ENCODE measurements at regions not wholly inside any gene's neighbourhood (a gene's known extent, or its start where the extent isn't known, plus 50 kb on each side); places are given as distances from the start of the nearest gene placed in this dataset.

GRCh38 chr15:36406366-36406765, 173.1 kb upstream of the CDIN1 start:
- Mint-ChIP-seq H3K27ac (no peak overlapping the region), H3K9me3 (no peaks in the 10 kb centered on the region), H3K4me1 (ENCODE audit: low read depth) (no peaks in the 10 kb centered on the region), H3K36me3 (no peaks in the 10 kb centered on the region), H3K27me3 (no peaks in the 10 kb centered on the region), H3K4me3 (no peak overlapping the region)
- ChIA-PET CTCF (no interaction called here), POLR2A (no interaction called here)
- intact Hi-C loops (cut with micrococcal nuclease), result no loop called here
- no peak for DNase-seq

DNA sequence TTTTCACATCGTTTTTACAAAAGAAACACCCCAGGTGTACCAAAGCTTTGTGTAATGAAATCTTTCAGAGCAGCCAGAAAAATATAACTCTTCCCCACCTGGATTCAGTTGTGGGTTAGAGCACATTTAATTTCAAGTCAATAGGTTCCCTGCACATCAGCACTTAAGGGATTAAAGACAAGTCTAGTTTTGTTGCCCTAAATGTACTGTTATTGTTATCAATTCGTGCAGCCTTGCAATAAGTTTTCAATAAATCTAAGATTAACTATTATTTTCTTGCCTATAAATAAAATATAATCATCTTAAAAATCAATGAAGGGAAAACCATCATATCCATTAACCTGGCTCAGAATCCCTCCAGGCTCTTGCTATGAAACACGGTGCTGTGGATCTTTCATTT, 172.5 kb upstream of the CDIN1 start:
- POLR2A ChIA-PET, result no interaction called here

GRCh38 chr15:36407647-36408046, 171.8 kb upstream of the CDIN1 start:
- DNase-seq, result no peak
- H3K27me3 Mint-ChIP-seq, result no peaks in the 10 kb centered on the region
- H3K27ac Mint-ChIP-seq, result no peak overlapping the region
- H3K36me3 Mint-ChIP-seq, result no peaks in the 10 kb centered on the region
- CTCF ChIA-PET, result no interaction called here
- H3K9me3 Mint-ChIP-seq, result no peaks in the 10 kb centered on the region
- H3K4me1 Mint-ChIP-seq (ENCODE audit: low read depth), result no peaks in the 10 kb centered on the region
- H3K4me3 Mint-ChIP-seq, result no peak overlapping the region
- POLR2A ChIA-PET, result no interaction called here
- intact Hi-C loops (cut with micrococcal nuclease), result no loop called here

More for the DNA sequence above, 172.5 kb upstream of the CDIN1 start:
- Mint-ChIP-seq H3K36me3 (no peaks in the 10 kb centered on the region), H3K4me3 (no peak overlapping the region), H3K27ac (no peak overlapping the region), H3K4me1 (ENCODE audit: low read depth) (no peaks in the 10 kb centered on the region), H3K9me3 (no peaks in the 10 kb centered on the region), H3K27me3 (no peaks in the 10 kb centered on the region)
- CTCF ChIA-PET, result no interaction called here
- DNase-seq, result no peak
- intact Hi-C loops (cut with micrococcal nuclease), result no loop called here

- Mint-ChIP-seq H3K9me3 (no peaks in the 10 kb centered on the region), H3K27me3 (no peaks in the 10 kb centered on the region), H3K27ac (no peak overlapping the region), H3K4me3 (no peak overlapping the region), H3K4me1 (ENCODE audit: low read depth) (no peaks in the 10 kb centered on the region), H3K36me3 (no peaks in the 10 kb centered on the region)
- intact Hi-C loops (cut with micrococcal nuclease), result no loop called here
- no peak for DNase-seq
- ChIA-PET POLR2A (no interaction called here), CTCF (no interaction called here)
These were observed 169.6 kb upstream of the CDIN1 start for GRCh38 chr15:36409819-36410218.

GRCh38 chr15:36414670-36415069, 164.8 kb upstream of the CDIN1 start:
- POLR2A ChIA-PET, result interaction anchor here (0.6 kb wide), 1 partner anchor 17 kb away, joined by 6 read pairs; no protein-coding TSS in a partner anchor
- Mint-ChIP-seq H3K4me1 (ENCODE audit: low read depth) (no peaks in the 10 kb centered on the region), H3K27me3 (no peaks in the 10 kb centered on the region), H3K27ac (no peak overlapping the region), H3K9me3 (no peaks in the 10 kb centered on the region), H3K4me3 (no peak overlapping the region), H3K36me3 (no peaks in the 10 kb centered on the region)
- intact Hi-C loops (cut with micrococcal nuclease), result no loop called here
- CTCF ChIA-PET, result no interaction called here
- DNase-seq, result no peak

GRCh38 chr15:36415643-36416042, 163.8 kb upstream of the CDIN1 start:
- Mint-ChIP-seq H3K27me3 (no peaks in the 10 kb centered on the region), H3K4me3 (no peak overlapping the region), H3K27ac (no peak overlapping the region), H3K4me1 (ENCODE audit: low read depth) (no peaks in the 10 kb centered on the region), H3K9me3 (peaks cover 2% of the 10 kb centered on the region), H3K36me3 (no peaks in the 10 kb centered on the region)
- no peak for DNase-seq
- intact Hi-C loops (cut with micrococcal nuclease), result no loop called here
- POLR2A ChIA-PET, result no interaction called here
- CTCF ChIA-PET, result no interaction called here

- intact Hi-C loops (cut with micrococcal nuclease), result no loop called here
- CTCF ChIA-PET, result no interaction called here
- Mint-ChIP-seq H3K27me3 (no peaks in the 10 kb centered on the region), H3K4me1 (ENCODE audit: low read depth) (no peaks in the 10 kb centered on the region), H3K4me3 (no peak overlapping the region), H3K9me3 (peaks cover 2% of the 10 kb centered on the region), H3K27ac (no peak overlapping the region), H3K36me3 (no peaks in the 10 kb centered on the region)
- POLR2A ChIA-PET, result no interaction called here
- no peak for DNase-seq
These were observed 156.8 kb upstream of the CDIN1 start for GRCh38 chr15:36422631-36423030.

GRCh38 chr15:36426691-36427090, 152.7 kb upstream of the CDIN1 start:
- H3K27me3 Mint-ChIP-seq, result no peaks in the 10 kb centered on the region
- ChIA-PET CTCF (no interaction called here), POLR2A (no interaction called here)
- H3K4me1 Mint-ChIP-seq (ENCODE audit: low read depth), result no peaks in the 10 kb centered on the region
- no peaks in the 10 kb centered on the region for H3K36me3 Mint-ChIP-seq
- no peak overlapping the region for H3K27ac Mint-ChIP-seq
- H3K9me3 Mint-ChIP-seq, result no peaks in the 10 kb centered on the region
- no peak overlapping the region for H3K4me3 Mint-ChIP-seq
- intact Hi-C loops (cut with micrococcal nuclease), result no loop called here
- DNase-seq, result no peak

GRCh38 chr15:36428102-36428845, 151.2 kb upstream of the CDIN1 start:
- no peaks in the 10 kb centered on the region for H3K4me1 Mint-ChIP-seq (ENCODE audit: low read depth)
- no peaks in the 10 kb centered on the region for H3K27me3 Mint-ChIP-seq
- no peaks in the 10 kb centered on the region for H3K36me3 Mint-ChIP-seq
- POLR2A ChIA-PET, result no interaction called here
- CTCF ChIA-PET, result no interaction called here
- H3K4me3 Mint-ChIP-seq, result no peak overlapping the region
- no peak overlapping the region for H3K27ac Mint-ChIP-seq
- intact Hi-C loops (cut with micrococcal nuclease), result no loop called here
- no peaks in the 10 kb centered on the region for H3K9me3 Mint-ChIP-seq
- DNase-seq, result no peak

DNA sequence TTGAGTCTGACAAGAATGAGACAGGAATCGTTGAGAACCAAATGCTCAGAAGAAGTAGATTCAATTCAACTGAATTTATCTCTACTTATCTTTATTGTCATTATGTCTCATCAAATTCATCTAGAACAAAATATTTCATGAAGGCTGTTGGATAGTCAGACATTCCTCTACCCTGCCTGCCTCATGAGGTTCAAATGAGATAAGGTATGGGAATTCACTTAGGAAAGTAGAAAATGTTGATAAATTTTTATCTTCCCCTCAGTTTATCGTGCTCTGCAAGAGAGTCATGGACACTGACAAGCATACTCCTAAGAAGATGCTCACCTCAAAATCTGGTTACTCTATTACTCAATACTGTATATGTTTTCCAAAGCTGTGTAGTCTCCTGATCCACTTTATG, 149.7 kb upstream of the CDIN1 start:
- DNase-seq, result no peak
- POLR2A ChIA-PET, result no interaction called here
- no peaks in the 10 kb centered on the region for H3K36me3 Mint-ChIP-seq
- H3K9me3 Mint-ChIP-seq, result no peaks in the 10 kb centered on the region
- intact Hi-C loops (cut with micrococcal nuclease), result no loop called here
- no peak overlapping the region for H3K4me3 Mint-ChIP-seq
- H3K27me3 Mint-ChIP-seq, result no peaks in the 10 kb centered on the region
- no peaks in the 10 kb centered on the region for H3K4me1 Mint-ChIP-seq (ENCODE audit: low read depth)
- no peak overlapping the region for H3K27ac Mint-ChIP-seq
- CTCF ChIA-PET, result no interaction called here

DNA sequence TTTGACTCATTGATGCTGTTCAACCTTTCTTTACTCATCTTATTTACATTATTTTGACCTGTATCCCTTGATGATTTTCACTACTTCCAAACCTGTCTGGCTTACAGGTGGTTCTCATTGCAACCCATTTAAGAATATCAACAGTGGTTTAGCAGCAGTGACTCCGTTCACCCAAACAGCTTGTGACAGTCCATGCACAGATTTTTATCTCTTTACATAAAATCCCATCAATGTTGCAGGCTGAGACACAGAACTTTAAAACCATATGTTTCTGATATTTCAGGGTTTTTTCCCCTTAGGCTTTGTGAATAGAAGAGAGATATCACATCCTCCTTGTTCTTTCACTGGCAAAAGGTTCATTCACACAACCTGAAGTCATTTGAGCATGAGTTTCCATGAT, 149.1 kb upstream of the CDIN1 start:
- H3K4me3 Mint-ChIP-seq, result no peak overlapping the region
- H3K27ac Mint-ChIP-seq, result no peak overlapping the region
- H3K27me3 Mint-ChIP-seq, result no peaks in the 10 kb centered on the region
- H3K9me3 Mint-ChIP-seq, result no peaks in the 10 kb centered on the region
- no peaks in the 10 kb centered on the region for H3K4me1 Mint-ChIP-seq (ENCODE audit: low read depth)
- H3K36me3 Mint-ChIP-seq, result no peaks in the 10 kb centered on the region
- intact Hi-C loops (cut with micrococcal nuclease), result no loop called here
- POLR2A ChIA-PET, result no interaction called here
- DNase-seq, result no peak
- CTCF ChIA-PET, result no interaction called here

DNA sequence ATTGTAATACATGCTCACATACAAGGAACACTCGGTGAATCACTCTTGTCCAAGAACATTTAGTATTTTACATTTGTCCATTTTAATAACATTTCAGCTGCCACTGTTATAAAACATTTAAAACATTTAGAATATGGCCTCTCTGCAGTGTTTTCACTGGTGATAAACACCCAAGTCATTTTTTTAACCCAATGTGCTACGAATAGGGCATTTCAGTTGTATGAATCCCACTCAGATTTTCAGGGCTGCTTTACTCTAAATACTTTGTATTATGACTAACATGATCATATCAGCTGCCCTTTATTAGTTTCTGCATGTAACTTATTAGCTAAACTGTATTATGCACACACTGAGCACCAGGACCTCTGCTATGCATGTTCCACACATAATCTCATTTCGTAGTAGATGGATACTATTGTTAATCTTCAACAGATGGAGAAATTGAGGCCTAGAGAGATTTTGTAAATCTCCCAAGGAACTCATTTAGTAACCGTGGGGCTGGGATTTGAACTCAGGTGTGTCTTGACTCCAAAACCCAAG, 148.6 kb upstream of the CDIN1 start:
- Mint-ChIP-seq H3K27ac (no peak overlapping the region), H3K4me3 (no peak overlapping the region), H3K9me3 (no peaks in the 10 kb centered on the region), H3K36me3 (no peaks in the 10 kb centered on the region), H3K27me3 (no peaks in the 10 kb centered on the region), H3K4me1 (ENCODE audit: low read depth) (no peaks in the 10 kb centered on the region)
- POLR2A ChIA-PET, result no interaction called here
- intact Hi-C loops (cut with micrococcal nuclease), result no loop called here
- no peak for DNase-seq
- CTCF ChIA-PET, result no interaction called here

DNA sequence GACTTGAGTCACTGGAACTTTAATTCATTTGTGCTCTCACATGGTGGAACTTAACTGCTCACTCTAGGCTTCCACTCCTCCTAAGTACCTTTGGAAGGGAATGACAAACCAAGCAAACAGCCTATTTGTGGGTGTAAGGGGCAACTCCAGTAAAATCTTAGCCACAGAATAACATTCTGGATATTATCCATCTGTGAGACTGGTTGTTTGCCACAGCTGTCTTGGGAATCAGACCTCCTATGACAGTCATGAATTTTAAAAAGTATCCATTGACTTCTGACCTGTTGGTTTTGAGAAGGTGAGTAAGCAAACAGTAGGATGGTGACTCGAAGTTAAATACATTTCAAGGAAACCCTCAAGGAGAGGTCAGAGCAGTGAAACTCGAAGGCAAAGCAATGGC, 147.3 kb upstream of the CDIN1 start:
- Mint-ChIP-seq H3K4me1 (ENCODE audit: low read depth) (no peaks in the 10 kb centered on the region), H3K4me3 (no peak overlapping the region), H3K36me3 (no peaks in the 10 kb centered on the region), H3K9me3 (no peaks in the 10 kb centered on the region), H3K27me3 (no peaks in the 10 kb centered on the region), H3K27ac (no peak overlapping the region)
- DNase-seq, result no peak
- intact Hi-C loops (cut with micrococcal nuclease), result no loop called here
- CTCF ChIA-PET, result no interaction called here
- POLR2A ChIA-PET, result no interaction called here

Measured in activated CD4-positive, alpha-beta memory T cell treated with anti-CD3 and anti-CD28 coated beads for 36 hours (primary cell).